ENCODE measurements at regions not wholly inside any gene's neighbourhood (a gene's known extent, or its start where the extent isn't known, plus 50 kb on each side); places are given as distances from the start of the nearest gene placed in this dataset.

DNA sequence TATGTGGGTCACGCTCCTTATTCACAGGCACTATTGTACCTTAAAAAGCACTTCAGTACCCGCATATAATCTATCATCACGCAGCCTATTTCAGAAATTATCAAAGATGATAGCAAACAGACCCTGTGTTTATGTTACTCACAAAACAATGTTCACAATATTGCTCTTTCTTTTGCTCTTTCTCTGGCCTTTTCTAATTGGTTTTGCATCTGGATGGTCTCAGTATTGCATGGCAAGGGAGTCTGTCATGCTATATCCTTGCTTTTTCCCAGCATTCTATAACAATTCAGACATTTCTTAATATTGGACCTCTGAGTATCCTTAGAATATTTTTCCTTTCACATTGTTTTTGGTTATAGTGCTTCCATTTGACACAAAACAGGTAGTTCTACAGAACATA lies 541.8 kb upstream of the KLF12 start:
- Histone ChIP-seq H3K4me3 (ENCODE audit: low read length in 3 of 3) (no peak overlapping the region), H3K4me1 (ENCODE audit: control insufficient read depth in 2 of 3, insufficient read depth in 2 of 3, low read depth in 1 of 3, low read length in 3 of 3) (no peaks in the 10 kb centered on the region), H3K27ac (ENCODE audit: low read depth in 2 of 2, low read length in 2 of 2) (no peak overlapping the region), H3K9ac (ENCODE audit: low read length in 3 of 3) (no peak overlapping the region), H3K9me3 (ENCODE audit: control insufficient read depth in 2 of 3, insufficient read depth in 1 of 3, low read length in 3 of 3) (no peaks in the 10 kb centered on the region), H3K27me3 (ENCODE audit: control insufficient read depth, insufficient read depth, low read length) (no peaks in the 10 kb centered on the region), H3K36me3 (ENCODE audit: control insufficient read depth in 2 of 3, insufficient read depth in 3 of 3, low read length in 3 of 3) (no peaks in the 10 kb centered on the region)
- DNase-seq (no peak), FAIRE-seq (no peak)
- intact Hi-C loops (cut with DNase I) = no loop called here
- TF ChIP-seq, protein P1, sequence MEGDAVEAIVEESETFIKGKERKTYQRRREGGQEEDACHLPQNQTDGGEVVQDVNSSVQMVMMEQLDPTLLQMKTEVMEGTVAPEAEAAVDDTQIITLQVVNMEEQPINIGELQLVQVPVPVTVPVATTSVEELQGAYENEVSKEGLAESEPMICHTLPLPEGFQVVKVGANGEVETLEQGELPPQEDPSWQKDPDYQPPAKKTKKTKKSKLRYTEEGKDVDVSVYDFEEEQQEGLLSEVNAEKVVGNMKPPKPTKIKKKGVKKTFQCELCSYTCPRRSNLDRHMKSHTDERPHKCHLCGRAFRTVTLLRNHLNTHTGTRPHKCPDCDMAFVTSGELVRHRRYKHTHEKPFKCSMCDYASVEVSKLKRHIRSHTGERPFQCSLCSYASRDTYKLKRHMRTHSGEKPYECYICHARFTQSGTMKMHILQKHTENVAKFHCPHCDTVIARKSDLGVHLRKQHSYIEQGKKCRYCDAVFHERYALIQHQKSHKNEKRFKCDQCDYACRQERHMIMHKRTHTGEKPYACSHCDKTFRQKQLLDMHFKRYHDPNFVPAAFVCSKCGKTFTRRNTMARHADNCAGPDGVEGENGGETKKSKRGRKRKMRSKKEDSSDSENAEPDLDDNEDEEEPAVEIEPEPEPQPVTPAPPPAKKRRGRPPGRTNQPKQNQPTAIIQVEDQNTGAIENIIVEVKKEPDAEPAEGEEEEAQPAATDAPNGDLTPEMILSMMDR (IDR thresholded peaks at IDR 0.05; ENCODE audit: borderline replicate concordance, extremely low read depth, insufficient read depth) = no peak

DNA sequence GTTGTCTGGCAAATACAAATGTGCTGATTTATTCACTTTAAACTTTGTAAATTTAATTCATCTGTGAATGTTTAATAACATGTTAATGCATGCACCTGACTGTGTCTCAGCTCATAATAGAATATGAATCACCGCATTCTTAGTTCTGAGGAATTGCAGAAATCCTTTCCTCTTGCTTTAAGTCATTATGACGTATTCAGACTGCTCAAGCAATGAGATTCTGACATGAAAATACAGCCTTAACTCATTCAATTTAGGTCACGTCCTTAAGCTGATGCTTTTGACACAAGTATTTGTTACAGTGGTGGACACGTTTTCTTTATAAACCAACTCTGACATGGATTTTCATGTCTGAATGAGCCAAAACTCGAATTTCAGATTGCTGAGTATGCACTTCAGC lies 541.0 kb upstream of the KLF12 start:
- H3K9me3 ChIP-seq (ENCODE audit: control insufficient read depth in 2 of 3, insufficient read depth in 1 of 3, low read length in 3 of 3) = no peaks in the 10 kb centered on the region
- intact Hi-C loops (cut with DNase I) = no loop called here

DNA sequence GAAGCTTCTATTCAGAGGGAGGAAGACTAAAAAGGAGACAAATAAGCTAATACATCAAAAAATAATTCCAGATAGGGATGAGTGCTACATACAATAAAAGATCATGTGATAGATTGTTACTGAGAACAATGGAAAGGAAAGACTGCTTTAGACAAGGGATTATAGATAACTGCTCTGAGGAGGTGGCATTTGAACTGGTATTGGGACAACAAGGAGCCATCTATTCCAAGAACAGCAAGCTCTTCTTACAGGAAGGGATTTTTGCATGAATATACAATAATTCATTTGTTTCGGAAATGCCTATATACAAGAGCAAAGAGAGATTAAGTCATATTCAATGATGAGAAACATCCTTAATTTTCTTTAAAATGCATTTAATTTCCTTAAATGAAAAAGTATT lies 540.5 kb upstream of the KLF12 start:
- no peaks in the 10 kb centered on the region for H3K9me3 ChIP-seq (ENCODE audit: control insufficient read depth in 2 of 3, insufficient read depth in 1 of 3, low read length in 3 of 3)
- H3K27me3 ChIP-seq (ENCODE audit: control insufficient read depth, insufficient read depth, low read length) = no peaks in the 10 kb centered on the region
- no peaks in the 10 kb centered on the region for H3K36me3 ChIP-seq (ENCODE audit: control insufficient read depth in 2 of 3, insufficient read depth in 3 of 3, low read length in 3 of 3)
- no peak for FAIRE-seq
- no peak overlapping the region for H3K9ac ChIP-seq (ENCODE audit: low read length in 3 of 3)
- TF ChIP-seq, protein P1 (IDR thresholded peaks at IDR 0.05; ENCODE audit: borderline replicate concordance, extremely low read depth, insufficient read depth) = no peak
- H3K4me3 ChIP-seq (ENCODE audit: low read length in 3 of 3) = no peak overlapping the region
- intact Hi-C loops (cut with DNase I) = no loop called here
- no peak for DNase-seq
- H3K4me1 ChIP-seq (ENCODE audit: control insufficient read depth in 2 of 3, insufficient read depth in 2 of 3, low read depth in 1 of 3, low read length in 3 of 3) = no peaks in the 10 kb centered on the region
- no peak overlapping the region for H3K27ac ChIP-seq (ENCODE audit: low read depth in 2 of 2, low read length in 2 of 2)

More for the DNA sequence above, 541.0 kb upstream of the KLF12 start:
- DNase-seq (no peak), FAIRE-seq (no peak)
- Histone ChIP-seq H3K4me1 (ENCODE audit: control insufficient read depth in 2 of 3, insufficient read depth in 2 of 3, low read depth in 1 of 3, low read length in 3 of 3) (no peaks in the 10 kb centered on the region), H3K27me3 (ENCODE audit: control insufficient read depth, insufficient read depth, low read length) (no peaks in the 10 kb centered on the region), H3K27ac (ENCODE audit: low read depth in 2 of 2, low read length in 2 of 2) (no peak overlapping the region), H3K9ac (ENCODE audit: low read length in 3 of 3) (no peak overlapping the region), H3K36me3 (ENCODE audit: control insufficient read depth in 2 of 3, insufficient read depth in 3 of 3, low read length in 3 of 3) (no peaks in the 10 kb centered on the region), H3K4me3 (ENCODE audit: low read length in 3 of 3) (no peak overlapping the region)
- TF ChIP-seq, protein P1 (IDR thresholded peaks at IDR 0.05; ENCODE audit: borderline replicate concordance, extremely low read depth, insufficient read depth) = no peak

DNA sequence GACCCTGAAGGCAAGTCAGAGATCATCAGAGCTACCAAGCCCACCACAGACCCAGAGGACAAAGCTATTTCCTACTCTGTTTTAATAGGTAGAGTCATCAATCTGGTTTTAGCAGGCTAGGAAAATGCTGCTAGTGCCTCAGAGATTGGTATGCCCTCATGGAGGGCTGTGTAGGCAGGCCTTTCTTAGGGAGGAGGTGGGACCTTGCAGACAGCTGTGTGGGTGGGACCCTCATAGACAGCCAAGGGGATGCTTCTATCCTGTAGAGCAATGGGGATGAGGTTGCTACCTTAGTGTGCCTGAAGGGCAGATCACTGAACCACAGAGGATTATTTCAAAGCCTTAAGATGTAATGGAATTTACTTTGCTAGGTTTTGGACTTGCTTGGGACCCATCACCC lies 534.9 kb upstream of the KLF12 start:
- no peaks in the 10 kb centered on the region for H3K27me3 ChIP-seq (ENCODE audit: control insufficient read depth, insufficient read depth, low read length)
- intact Hi-C loops (cut with DNase I) = no loop called here
- no peak overlapping the region for H3K9ac ChIP-seq (ENCODE audit: low read length in 3 of 3)
- no peak overlapping the region for H3K27ac ChIP-seq (ENCODE audit: low read depth in 2 of 2, low read length in 2 of 2)
- H3K4me3 ChIP-seq (ENCODE audit: low read length in 3 of 3) = no peak overlapping the region
- FAIRE-seq = no peak
- H3K4me1 ChIP-seq (ENCODE audit: control insufficient read depth in 2 of 3, insufficient read depth in 2 of 3, low read depth in 1 of 3, low read length in 3 of 3) = no peaks in the 10 kb centered on the region
- TF ChIP-seq, protein P1 (IDR thresholded peaks at IDR 0.05; ENCODE audit: borderline replicate concordance, extremely low read depth, insufficient read depth) = no peak
- H3K36me3 ChIP-seq (ENCODE audit: control insufficient read depth in 2 of 3, insufficient read depth in 3 of 3, low read length in 3 of 3) = no peaks in the 10 kb centered on the region
- no peak for DNase-seq
- H3K9me3 ChIP-seq (ENCODE audit: control insufficient read depth in 2 of 3, insufficient read depth in 1 of 3, low read length in 3 of 3) = no peaks in the 10 kb centered on the region
